ENCODE measurements at regions not wholly inside any gene's neighbourhood (a gene's known extent, or its start where the extent isn't known, plus 50 kb on each side); places are given as distances from the start of the nearest gene placed in this dataset.

GRCh38 chr20:40769677-40770285 lies 80.7 kb upstream of the MAFB start:
- no peak for DNase-seq (ENCODE audit: low spot score)

GRCh38 chr20:40770564-40771307 lies 81.7 kb upstream of the MAFB start:
- no peak for DNase-seq (ENCODE audit: low spot score)

- DNase-seq (ENCODE audit: low spot score) = no peak
Measured at GRCh38 chr20:40771308-40771610, 82.2 kb upstream of the MAFB start.

- no peak for DNase-seq (ENCODE audit: low spot score)
Measured at GRCh38 chr20:40771848-40772511, 82.9 kb upstream of the MAFB start.

- DNase-seq (ENCODE audit: low spot score) = no peak
Measured at GRCh38 chr20:40773376-40773775, 84.3 kb upstream of the MAFB start.

- no peak for DNase-seq (ENCODE audit: low spot score)
Measured at GRCh38 chr20:40774252-40774651, 85.2 kb upstream of the MAFB start.

GRCh38 chr20:40775561-40776146 lies 86.6 kb upstream of the MAFB start:
- no peak for DNase-seq (ENCODE audit: low spot score)

- DNase-seq (ENCODE audit: low spot score) = no peak
Measured at GRCh38 chr20:40776466-40777457, 87.7 kb upstream of the MAFB start.

- no peak for DNase-seq (ENCODE audit: low spot score)
Measured at GRCh38 chr20:40777653-40778052, 88.6 kb upstream of the MAFB start.

- DNase-seq (ENCODE audit: low spot score) = no peak
Measured at GRCh38 chr20:40778894-40779496, 90.0 kb upstream of the MAFB start.

GRCh38 chr20:40781327-40782042 lies 92.4 kb upstream of the MAFB start:
- DNase-seq (ENCODE audit: low spot score) = no peak

- DNase-seq (ENCODE audit: low spot score) = no peak
Measured at GRCh38 chr20:40782043-40782368, 93.0 kb upstream of the MAFB start.

- no peak for DNase-seq (ENCODE audit: low spot score)
Measured at GRCh38 chr20:40785346-40785745, 96.3 kb upstream of the MAFB start.

- no peak for DNase-seq (ENCODE audit: low spot score)
Measured at GRCh38 chr20:40786336-40786735, 97.3 kb upstream of the MAFB start.

- DNase-seq (ENCODE audit: low spot score) = no peak
Measured at GRCh38 chr20:40787941-40788340, 98.9 kb upstream of the MAFB start.

- peak; percentile 60 for DNase-seq (ENCODE audit: low spot score)
Measured at GRCh38 chr20:40797425-40797824, 108.4 kb upstream of the MAFB start.

GRCh38 chr20:40798066-40798465 lies 109.0 kb upstream of the MAFB start:
- DNase-seq (ENCODE audit: low spot score) = no peak

- no peak for DNase-seq (ENCODE audit: low spot score)
Measured at GRCh38 chr20:40802886-40803285, 113.8 kb upstream of the MAFB start.

GRCh38 chr20:40803381-40803780 lies 114.3 kb upstream of the MAFB start:
- DNase-seq (ENCODE audit: low spot score) = no peak

GRCh38 chr20:40805592-40805991 lies 116.6 kb upstream of the MAFB start:
- DNase-seq (ENCODE audit: low spot score) = no peak
